ENCODE measurements at regions not wholly inside any gene's neighbourhood (a gene's known extent, or its start where the extent isn't known, plus 50 kb on each side); places are given as distances from the start of the nearest gene placed in this dataset.

DNA sequence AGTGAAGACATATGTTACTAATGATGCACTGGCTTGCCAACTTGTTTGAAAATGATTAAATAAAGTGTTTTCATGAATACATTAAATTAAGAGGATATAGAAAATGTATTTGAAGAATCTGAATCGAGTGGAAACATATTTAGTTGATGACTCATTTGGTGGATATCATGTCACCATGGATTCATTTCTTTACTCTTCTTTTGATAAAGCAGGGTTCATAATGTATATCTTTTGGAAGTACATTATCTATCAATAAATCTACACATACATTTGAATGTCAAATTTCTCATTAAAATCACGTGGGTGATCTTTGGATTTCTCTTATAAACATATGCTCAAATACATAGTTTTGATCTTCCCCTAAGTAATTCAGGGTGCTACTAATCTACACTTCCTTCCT, 1148.1 kb upstream of the ACO1 start:
- ChIA-PET POLR2A (ENCODE audit: partially characterized antibody) (no interaction called here), CTCF (ENCODE audit: partially characterized antibody) (no interaction called here)
- TF ChIP-seq ZNF274 (IDR thresholded peaks at IDR 0.05; ENCODE audit: borderline replicate concordance, extremely low read depth, low read length) (no peak), GTF2F1 (IDR thresholded peaks at IDR 0.05; ENCODE audit: borderline replicate concordance, low read depth, low read length) (no peak), CEBPB (IDR thresholded peaks at IDR 0.05; ENCODE audit: low read depth, low read length) (no peak), SP1 (IDR thresholded peaks at IDR 0.05; ENCODE audit: low read depth, low read length) (no peak), USF2 (IDR thresholded peaks at IDR 0.05; ENCODE audit: low read length) (no peak), POLR2AphosphoS5 (IDR thresholded peaks at IDR 0.05; ENCODE audit: low read depth, low read length) (no peak), SIRT6 (IDR thresholded peaks at IDR 0.05; ENCODE audit: low read length) (no peak), SP2 (IDR thresholded peaks at IDR 0.05; ENCODE audit: low read length) (no peak)
- H4K20me1 ChIP-seq (replicated peaks in 1 of 2; ENCODE audit: control insufficient read depth in 1 of 2, insufficient read depth in 2 of 2, low read length in 2 of 2): no peaks in the 10 kb centered on the region
- no peak overlapping the region for H3K4me3 ChIP-seq (ENCODE audit: extremely low read depth in 1 of 4, insufficient read depth in 2 of 4, low read depth in 3 of 4, low read length in 4 of 4)
- no peak overlapping the region for H4K91ac ChIP-seq (replicated peaks; ENCODE audit: insufficient read length, low read length)
- no peak overlapping the region for H2BK12ac ChIP-seq (ENCODE audit: low read depth, low read length)
- no peak for FAIRE-seq
- H3K27me3 ChIP-seq (replicated peaks in 1 of 4; ENCODE audit: control insufficient read depth in 3 of 4, extremely low read depth in 1 of 4, insufficient read depth in 3 of 4, low read length in 3 of 4): no peaks in the 10 kb centered on the region
- no peak overlapping the region for H2AFZ ChIP-seq (ENCODE audit: low read length)
- no peak overlapping the region for H2BK15ac ChIP-seq (ENCODE audit: low read length)
- H3K9me3 ChIP-seq (ENCODE audit: insufficient read depth in 2 of 2, low read depth in 1 of 2, low read length in 1 of 2): peaks cover 0 to 2% of the 10 kb centered on the region in 2 experiments; a peak in 1 of 4 replicates
- H3K23me2 ChIP-seq (ENCODE audit: low read depth, low read length): no peaks in the 10 kb centered on the region
- H3K27ac ChIP-seq (ENCODE audit: low read depth, low read length): no peak overlapping the region
- no peak overlapping the region for H2BK5ac ChIP-seq (ENCODE audit: low read depth, low read length)
- WGBS, 2 experiments (ENCODE audit: extremely low coverage in 1 of 2, insufficient coverage in 1 of 2, insufficient read length in 1 of 2, insufficient replicate concordance in 2 of 2, low coverage in 1 of 2, low lambda C conversion rate in 2 of 2, missing lambda C conversion rate in 1 of 2): 74 to 100% methylated on average over 1 to 2 of the region's 2 CpGs
- no peak overlapping the region for H3K56ac ChIP-seq (replicated peaks; ENCODE audit: insufficient read length, low read depth, low read length)
- no peak for DNase-seq (ENCODE audit: low read depth in 1 of 2, low spot score in 2 of 2)
- H3K18ac ChIP-seq (ENCODE audit: extremely low read depth, low read length): no peak overlapping the region
- H2BK120ac ChIP-seq (replicated peaks; ENCODE audit: low read depth, low read length): no peak overlapping the region
- H3K79me2 ChIP-seq (ENCODE audit: control insufficient read depth in 1 of 2, insufficient read depth in 2 of 2, low read length in 2 of 2): no peaks in the 10 kb centered on the region
- H4K5ac ChIP-seq (ENCODE audit: insufficient read length, low read depth, low read length): no peak overlapping the region
- no peak overlapping the region for H4K8ac ChIP-seq (ENCODE audit: extremely low read depth, insufficient read depth, low read length)
- no peaks in the 10 kb centered on the region for H3K36me3 ChIP-seq (ENCODE audit: control insufficient read depth in 2 of 4, insufficient read depth in 4 of 4, low read length in 3 of 4)
- no peak overlapping the region for H3K4me2 ChIP-seq (ENCODE audit: insufficient read depth in 1 of 2, low read depth in 2 of 2, low read length in 2 of 2)
- H3K23ac ChIP-seq (ENCODE audit: insufficient read length): no peak overlapping the region
- H2AK5ac ChIP-seq (ENCODE audit: low read depth, low read length): no peak overlapping the region
- H3K4ac ChIP-seq (replicated peaks; ENCODE audit: insufficient read length, low read depth, low read length): no peak overlapping the region
- H3K4me1 ChIP-seq (replicated peaks in 1 of 4; ENCODE audit: control insufficient read depth in 3 of 4, insufficient read depth in 4 of 4, low read length in 3 of 4): no peaks in the 10 kb centered on the region
- no peak overlapping the region for H3K9ac ChIP-seq (replicated peaks in 1 of 4; ENCODE audit: extremely low read depth in 1 of 4, low read depth in 3 of 4, low read length in 3 of 4)
- H2BK20ac ChIP-seq (ENCODE audit: low read length): no peak overlapping the region
- no peak overlapping the region for H3K14ac ChIP-seq (ENCODE audit: insufficient read length)
- no peaks in the 10 kb centered on the region for H3K79me1 ChIP-seq (ENCODE audit: low read depth, low read length)
